Erythroblast (primary cell): ENCODE measurements at regions not wholly inside any gene's neighbourhood (a gene's known extent, or its start where the extent isn't known, plus 50 kb on each side); places are given as distances from the start of the nearest gene placed in this dataset.

ENCODE experiments used
- GATA1 ChIP-seq: IDR thresholded peaks from 2 replicates; pipeline ENCODE4 v1.6.1; 2011; ENCODE audit warnings: low read depth, mild to moderate bottlenecking, control low read depth, low read length, moderate library complexity
- POLR2A ChIP-seq: IDR thresholded peaks from 2 replicates; pipeline ENCODE4 v1.6.1; 2011; ENCODE audit warnings: mild to moderate bottlenecking, low read length

DNA sequence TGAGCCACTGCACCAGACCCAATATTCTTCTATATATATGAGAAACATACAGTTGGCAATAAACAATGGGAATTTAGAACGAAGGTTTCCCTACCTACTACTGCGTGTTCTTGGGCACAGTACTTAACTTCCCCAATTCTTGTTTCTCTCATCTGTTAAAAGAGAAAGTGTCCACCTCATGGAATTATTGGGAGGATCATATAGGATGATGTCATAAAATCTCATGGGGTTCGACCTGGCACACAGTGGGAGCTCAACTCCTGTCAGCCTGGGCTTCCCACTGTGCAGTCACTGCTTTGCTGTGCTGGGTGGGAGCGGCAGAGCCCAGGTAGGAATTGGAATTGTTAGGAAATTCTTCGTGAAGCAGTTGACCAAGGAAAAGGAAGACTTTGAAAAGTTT lies 203.3 kb downstream of the SH3BP4 start:
- TF ChIP-seq POLR2A (no peak), GATA1 (no peak)
